GM12865 (cell line): ENCODE measurements at regions not wholly inside any gene's neighbourhood (a gene's known extent, or its start where the extent isn't known, plus 50 kb on each side); places are given as distances from the start of the nearest gene placed in this dataset.

Experiments
- DNase-seq: peaks from one replicate; pipeline ENCODE4 v3.0.0; 2010; ENCODE audit warnings: low read depth
- H3K4me3 ChIP-seq: 2 replicates; pipeline ENCODE4 v1.5.1; 2011; ENCODE audit warnings: mild to moderate bottlenecking, low read depth, low read length, control low read depth
- TF ChIP-seq, protein P1 (sequence below): IDR thresholded peaks from 2 replicates; pipeline ENCODE4 v1.5.1; 2011; ENCODE audit warnings: low read length, control low read depth, low read depth, inconsistent platforms; ENCODE audit not compliant: insufficient read depth; ENCODE audit errors: missing control alignments

DNA sequence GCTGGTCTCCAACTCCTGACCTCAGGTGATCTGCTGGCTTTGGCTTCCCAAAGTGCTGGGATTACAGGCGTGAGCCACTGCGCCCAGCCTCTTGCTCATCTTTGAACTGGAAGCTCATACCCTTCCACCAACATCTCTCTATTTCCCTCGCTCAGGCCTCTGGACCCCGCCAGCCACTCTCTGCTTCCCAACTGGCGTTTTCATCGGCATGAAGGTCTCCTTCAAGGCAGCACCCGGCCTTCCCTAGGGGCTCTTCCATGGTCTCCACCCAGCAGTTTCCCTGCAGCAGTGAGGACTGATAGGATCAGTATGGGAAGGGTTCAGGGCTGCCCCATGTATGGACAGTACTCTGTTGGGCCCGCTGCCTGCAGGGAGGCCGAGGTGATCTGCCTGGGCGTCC lies 65.8 kb upstream of the HS6ST1 start:
- no peak overlapping the region for H3K4me3 ChIP-seq
- DNase-seq, result no peak
- TF ChIP-seq, protein P1, sequence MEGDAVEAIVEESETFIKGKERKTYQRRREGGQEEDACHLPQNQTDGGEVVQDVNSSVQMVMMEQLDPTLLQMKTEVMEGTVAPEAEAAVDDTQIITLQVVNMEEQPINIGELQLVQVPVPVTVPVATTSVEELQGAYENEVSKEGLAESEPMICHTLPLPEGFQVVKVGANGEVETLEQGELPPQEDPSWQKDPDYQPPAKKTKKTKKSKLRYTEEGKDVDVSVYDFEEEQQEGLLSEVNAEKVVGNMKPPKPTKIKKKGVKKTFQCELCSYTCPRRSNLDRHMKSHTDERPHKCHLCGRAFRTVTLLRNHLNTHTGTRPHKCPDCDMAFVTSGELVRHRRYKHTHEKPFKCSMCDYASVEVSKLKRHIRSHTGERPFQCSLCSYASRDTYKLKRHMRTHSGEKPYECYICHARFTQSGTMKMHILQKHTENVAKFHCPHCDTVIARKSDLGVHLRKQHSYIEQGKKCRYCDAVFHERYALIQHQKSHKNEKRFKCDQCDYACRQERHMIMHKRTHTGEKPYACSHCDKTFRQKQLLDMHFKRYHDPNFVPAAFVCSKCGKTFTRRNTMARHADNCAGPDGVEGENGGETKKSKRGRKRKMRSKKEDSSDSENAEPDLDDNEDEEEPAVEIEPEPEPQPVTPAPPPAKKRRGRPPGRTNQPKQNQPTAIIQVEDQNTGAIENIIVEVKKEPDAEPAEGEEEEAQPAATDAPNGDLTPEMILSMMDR, result no peak

DNA sequence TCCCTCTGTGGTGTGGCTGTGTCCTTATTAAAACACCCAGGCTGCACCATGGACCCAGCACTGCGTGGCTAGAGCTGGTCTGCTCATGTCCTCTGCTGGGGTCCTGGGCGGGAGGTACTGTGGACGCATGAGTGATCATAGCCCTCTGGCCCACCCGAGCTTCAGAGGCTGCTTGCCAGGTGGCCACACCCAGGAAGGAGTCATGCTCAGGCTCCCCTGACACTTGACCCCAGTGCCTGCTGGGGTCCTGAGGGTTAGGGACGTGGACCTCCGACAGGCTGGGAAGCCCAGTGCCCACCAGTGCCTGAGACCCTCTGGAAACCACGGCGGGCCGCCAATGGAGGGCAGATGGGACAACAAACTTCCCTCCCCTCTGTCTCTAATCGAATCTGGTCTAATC lies 66.3 kb upstream of the HS6ST1 start:
- no peak overlapping the region for H3K4me3 ChIP-seq
- TF ChIP-seq, protein P1, result no peak
- DNase-seq, result no peak

DNA sequence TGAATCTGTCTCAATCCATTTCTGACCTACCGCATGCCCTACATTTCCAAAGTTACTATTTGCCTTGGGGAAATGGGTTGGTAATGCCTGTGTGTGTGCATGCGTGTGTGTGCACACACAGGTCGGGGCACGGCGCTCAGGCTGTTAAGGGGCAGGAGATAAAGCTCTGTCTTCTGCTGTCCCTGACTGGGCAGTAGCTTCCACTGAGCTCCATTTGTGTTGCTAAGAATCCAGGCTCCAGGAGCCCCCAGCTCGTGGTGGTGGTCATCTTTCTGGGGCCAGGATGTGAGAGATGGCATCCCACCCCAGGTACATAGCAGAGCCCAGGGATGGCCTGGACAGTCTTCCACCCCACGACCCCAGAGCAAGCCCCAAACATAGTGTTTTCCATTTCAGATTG lies 66.7 kb upstream of the HS6ST1 start:
- no peak overlapping the region for H3K4me3 ChIP-seq
- DNase-seq, result no peak
- TF ChIP-seq, protein P1, result no peak

DNA sequence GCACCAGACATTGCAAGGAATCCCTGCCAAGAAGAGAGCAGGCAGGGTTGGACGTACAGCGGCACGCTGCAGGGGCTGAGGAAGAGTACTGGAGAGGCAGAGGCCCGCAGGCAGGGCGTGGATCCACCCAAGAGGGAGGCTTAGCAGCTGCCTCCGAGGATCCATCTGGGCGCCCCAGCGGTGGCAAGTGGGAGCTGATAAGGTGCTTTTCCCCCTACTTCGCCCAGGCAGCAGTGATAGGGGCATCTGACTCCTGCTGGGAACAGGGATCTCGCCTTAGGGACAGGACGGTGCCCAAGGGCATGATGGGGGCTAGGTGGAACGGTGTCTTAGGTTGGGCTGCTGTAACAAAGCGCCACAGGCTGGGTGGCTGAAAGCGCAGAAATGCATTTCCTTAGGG lies 67.4 kb upstream of the HS6ST1 start:
- no peak for DNase-seq
- TF ChIP-seq, protein P1, result no peak
- H3K4me3 ChIP-seq, result no peak overlapping the region

DNA sequence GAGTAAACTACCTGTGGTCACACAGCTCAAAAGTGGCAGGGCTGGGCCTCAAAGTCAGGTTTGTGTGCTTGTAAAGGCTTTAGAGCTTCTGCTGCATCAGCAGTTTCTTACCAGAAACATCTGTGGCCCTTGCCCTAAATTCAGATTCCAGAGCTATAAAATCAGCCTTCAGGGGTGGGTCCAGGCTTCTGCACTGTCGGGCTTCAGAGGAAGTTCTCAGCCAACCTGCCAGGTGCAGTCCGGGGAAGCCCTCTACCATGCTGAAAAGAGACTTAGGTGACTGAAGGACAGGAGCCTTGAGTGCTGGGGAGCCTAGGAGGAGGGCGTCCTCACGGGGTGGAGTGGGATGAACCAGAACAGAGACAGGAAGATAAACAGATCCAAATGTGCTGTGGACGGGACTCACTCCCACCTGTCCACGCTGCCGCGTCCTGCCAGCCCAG lies 69.9 kb upstream of the HS6ST1 start:
- no peak for DNase-seq
- TF ChIP-seq, protein P1, result no peak
- H3K4me3 ChIP-seq, result no peak overlapping the region

DNA sequence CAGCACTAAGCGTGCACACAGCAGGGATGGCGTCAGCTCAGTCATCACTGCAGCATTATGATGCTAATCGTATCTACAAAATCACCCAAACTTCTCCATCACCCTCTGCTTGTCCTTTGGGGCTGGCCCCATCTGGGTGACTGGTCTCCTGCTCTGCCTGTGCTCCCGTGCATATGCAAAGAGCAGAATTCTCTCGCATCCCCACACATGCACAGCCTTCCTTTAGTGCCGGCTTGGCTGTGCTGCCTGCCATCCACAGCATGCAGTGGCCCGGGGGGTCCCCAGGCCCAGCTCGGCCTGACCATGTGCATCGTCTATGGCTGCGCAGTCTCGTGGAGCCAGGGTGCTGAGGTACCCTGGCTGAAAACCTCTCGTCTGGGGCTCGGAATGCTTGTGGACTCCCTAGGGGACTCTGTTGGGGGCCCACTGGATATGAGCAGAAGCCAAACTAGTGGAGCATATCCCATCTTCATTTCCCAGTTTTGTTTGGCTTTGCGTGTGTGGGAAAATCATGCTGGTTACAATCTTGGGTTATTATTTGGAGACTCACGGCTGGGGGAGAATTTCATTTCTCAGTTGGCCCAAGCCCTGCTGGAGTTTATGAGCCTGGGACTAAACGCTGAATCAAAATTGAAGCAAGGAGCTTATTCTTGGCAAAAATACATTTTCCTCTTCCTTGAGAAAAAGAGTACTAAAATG lies 70.9 kb upstream of the HS6ST1 start:
- TF ChIP-seq, protein P1, result no peak
- H3K4me3 ChIP-seq, result no peak overlapping the region
- no peak for DNase-seq
